Neural cell (in vitro differentiated cells): ENCODE measurements at regions not wholly inside any gene's neighbourhood (a gene's known extent, or its start where the extent isn't known, plus 50 kb on each side); places are given as distances from the start of the nearest gene placed in this dataset.

Source experiments
- EP300 ChIP-seq: fragments of 450-650 bp; conservative IDR thresholded peaks from 2 replicates; pipeline ENCODE4 v1.6.1; 2014; ENCODE audit warnings: antibody characterized with exemption, mild to moderate bottlenecking, moderate library complexity; ENCODE audit not compliant: poor library complexity, severe bottlenecking
- TF ChIP-seq, protein P1 (sequence below): fragments of 450-650 bp; IDR thresholded peaks from 2 replicates; pipeline ENCODE4 v1.5.1; 2014; ENCODE audit warnings: antibody characterized with exemption, mild to moderate bottlenecking, moderate library complexity; ENCODE audit not compliant: poor library complexity, severe bottlenecking

DNA sequence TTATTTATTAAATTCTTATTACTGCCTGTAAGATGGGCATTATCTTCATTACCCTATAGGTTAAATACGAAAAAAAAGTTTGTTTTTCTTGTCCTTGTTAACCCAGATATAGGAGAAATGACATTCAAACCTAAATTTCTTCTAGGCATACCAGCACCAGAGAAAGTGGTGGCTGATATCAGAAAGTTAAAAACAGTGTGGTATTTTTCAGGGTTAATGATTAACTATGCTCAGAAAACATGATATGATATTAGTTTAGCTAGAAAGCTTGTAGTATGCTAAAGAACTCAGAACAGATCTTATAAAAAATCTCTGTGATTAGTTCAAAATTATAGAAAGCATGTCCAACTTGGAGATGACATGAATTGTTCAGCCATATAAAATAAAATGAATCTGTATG is 630.5 kb upstream of the EPHA6 start:
- TF ChIP-seq, protein P1, sequence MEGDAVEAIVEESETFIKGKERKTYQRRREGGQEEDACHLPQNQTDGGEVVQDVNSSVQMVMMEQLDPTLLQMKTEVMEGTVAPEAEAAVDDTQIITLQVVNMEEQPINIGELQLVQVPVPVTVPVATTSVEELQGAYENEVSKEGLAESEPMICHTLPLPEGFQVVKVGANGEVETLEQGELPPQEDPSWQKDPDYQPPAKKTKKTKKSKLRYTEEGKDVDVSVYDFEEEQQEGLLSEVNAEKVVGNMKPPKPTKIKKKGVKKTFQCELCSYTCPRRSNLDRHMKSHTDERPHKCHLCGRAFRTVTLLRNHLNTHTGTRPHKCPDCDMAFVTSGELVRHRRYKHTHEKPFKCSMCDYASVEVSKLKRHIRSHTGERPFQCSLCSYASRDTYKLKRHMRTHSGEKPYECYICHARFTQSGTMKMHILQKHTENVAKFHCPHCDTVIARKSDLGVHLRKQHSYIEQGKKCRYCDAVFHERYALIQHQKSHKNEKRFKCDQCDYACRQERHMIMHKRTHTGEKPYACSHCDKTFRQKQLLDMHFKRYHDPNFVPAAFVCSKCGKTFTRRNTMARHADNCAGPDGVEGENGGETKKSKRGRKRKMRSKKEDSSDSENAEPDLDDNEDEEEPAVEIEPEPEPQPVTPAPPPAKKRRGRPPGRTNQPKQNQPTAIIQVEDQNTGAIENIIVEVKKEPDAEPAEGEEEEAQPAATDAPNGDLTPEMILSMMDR: no peak
- TF ChIP-seq EP300: no peak
